HG03571 (cell line): ENCODE measurements at regions not wholly inside any gene's neighbourhood (a gene's known extent, or its start where the extent isn't known, plus 50 kb on each side); places are given as distances from the start of the nearest gene placed in this dataset.

Experiments used
- ATAC-seq: cut with Tn5 transposase; IDR thresholded peaks from one replicate; pipeline ENCODE4 v1.9.1; 2021; ENCODE audit not compliant: unreplicated experiment

DNA sequence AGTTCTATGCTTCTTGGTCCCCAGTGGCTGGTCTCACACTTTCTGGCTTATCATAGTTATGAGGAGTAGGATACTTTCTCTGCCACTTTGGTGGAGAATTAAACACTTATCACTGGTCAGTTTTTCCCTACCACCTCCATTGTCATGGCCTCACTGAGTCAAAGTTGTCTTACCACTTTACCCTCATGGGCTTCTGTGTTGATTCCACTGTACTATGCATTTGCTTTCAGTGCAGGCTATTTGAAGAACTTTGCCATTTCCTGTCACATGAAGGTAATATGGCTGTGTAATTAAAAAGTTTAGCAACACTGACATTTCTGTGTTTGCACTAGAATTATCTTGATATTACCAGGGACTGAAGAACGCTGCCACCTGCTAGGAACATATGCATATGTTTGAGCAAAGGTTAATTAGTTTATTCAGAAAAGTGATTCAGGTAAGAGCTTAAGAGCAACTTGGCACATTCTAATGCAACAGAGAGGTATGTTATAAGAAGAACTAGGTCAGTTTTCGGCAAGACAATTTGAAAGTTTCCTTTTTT, 377.3 kb downstream of the PDCD6IP start:
- no peak for ATAC-seq

DNA sequence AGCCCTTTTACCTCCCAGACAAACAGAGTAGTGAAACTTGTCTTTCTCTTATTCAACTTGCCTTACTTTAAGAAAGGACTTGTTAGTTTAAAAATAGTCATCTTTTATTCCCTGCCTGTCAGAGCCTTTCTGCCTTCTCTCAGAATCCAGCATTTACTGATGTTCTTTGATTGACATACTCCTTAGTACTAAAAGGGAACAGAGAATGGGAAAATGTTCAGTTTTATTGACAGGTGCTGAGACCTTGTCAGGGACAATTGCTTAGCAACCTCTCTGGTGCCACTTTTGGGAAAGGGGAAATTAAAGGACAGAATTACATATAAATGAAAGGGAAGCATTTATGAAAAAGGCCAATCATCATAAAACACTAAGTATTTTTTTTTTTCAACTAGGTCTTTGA, 378.3 kb downstream of the PDCD6IP start:
- no peak for ATAC-seq

DNA sequence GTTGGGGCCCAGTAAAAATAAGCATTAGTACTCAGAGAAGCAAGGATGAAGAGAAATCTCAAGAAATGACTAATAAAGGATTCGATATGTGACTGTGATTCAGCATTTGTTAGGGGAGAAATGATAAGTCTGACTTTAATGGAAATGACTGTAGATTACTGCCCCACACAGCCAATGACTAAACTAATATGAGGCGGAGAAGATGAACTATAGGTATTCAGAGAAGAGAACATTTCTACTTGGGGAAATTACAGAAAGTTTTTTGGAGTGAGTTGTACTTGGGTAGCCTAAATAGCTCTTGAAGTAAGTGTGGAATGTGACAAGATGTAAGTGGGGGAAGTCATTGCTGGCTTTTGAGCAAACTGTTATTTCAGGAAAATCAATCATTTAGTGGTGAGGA, 380.0 kb downstream of the PDCD6IP start:
- ATAC-seq: no peak

DNA sequence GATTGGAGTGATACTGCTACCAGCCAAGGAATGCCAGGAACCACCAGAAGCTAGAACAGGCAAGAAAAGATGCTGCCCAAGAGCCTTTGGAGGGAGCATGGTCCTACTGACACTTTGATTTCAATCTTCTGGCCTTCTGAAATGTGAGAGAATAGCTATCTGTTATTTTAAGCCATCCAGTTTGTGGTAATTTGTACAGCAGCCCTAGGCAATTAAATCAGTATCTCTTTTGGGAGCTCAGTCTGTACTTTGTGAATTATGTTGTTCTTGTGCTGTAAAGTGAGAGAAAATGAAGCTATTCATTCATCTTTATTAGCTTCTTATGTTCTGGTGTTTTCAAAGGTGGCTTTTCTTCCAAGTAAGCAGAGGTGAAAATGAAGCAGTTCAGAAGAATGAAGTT, 381.3 kb downstream of the PDCD6IP start:
- ATAC-seq: no peak

DNA sequence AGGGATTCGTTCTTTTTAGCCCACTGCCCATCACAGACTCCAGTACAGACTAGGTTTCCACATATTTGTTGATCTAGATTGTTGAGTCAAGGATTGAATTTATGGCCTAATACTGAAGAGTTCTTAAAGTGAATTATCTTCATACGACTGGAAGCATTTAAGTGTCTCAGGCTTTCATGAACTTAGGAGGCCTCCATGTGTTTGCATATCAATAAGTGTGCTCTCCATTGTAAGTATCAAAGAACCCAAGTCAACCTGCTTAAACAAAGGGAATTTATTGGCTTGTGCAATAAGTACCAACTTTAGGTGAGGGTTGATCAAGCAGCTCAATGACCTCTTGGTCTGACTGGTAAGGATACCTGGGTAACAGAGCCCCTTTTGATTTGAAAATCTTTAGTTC, 382.1 kb downstream of the PDCD6IP start:
- no peak for ATAC-seq

DNA sequence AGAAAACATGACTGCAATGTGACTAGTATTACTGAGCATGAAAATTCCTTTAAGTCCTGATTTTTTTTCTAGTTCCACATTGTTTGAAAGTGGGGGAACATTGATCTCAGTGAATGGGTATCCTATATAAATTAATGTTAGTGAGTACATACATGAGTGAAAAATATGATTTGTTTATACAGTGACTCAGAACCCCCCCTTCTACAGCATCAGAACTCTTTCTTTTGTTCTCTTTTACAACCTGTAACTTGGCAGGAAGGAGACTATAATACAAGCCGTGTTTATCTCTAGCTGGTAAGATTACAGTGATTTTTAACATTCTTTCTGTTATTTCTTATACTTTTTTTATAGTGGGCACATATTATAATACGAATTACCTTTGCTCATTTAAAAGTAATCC, 384.7 kb downstream of the PDCD6IP start:
- no peak for ATAC-seq

DNA sequence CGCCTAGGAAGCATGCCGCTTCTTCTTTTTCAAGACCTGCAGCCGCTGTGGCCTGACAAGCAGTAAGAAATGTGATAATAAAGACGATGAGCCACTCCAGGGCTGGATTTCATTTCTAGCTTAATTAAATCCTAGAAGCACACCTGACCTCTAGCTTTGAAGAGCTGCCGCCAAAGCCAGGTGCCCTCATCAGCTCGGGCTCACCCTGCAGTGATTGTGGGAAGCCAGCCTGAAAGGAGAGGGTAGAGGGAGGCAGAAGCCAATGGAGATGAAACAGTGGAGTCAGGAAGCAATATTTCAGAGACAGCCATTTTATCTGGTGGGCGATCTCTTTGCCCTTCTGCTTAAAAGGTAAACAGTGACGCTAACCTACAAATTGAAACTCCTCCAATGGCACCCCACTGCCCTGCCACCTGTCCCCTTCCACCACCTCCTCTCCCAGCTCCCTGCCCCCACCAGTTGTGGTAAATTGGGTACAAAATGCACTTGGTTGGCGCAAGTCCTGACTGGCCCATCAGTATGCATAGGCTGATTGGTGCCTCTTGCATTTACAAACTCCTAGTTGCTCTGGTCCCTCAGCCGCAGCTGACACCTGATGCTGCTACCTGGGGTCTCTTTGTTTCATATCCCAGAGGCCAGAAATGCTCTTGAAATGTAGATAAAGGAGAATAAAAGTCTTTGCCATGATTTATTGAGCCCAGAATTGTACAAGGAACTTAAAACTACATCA, 385.3 kb downstream of the PDCD6IP start:
- no peak for ATAC-seq

DNA sequence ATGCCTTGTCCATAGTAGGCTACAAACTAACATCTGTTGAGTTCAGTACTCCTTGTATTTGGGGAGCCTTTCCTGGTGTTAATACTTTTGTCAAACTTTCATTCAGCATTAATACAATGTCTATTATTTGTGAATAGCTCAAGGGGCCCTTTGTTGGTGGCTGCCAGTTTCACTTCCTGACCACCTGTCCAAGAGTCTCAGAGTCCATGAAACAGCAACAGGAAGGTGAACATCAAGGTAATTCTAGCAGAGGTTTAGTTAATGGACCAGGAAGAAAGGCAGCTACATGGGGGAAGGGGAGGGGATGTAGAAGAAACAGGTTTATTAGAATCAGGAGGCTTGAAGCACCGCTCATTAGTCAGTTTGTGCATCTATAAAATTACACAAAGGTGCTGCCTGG, 386.9 kb downstream of the PDCD6IP start:
- no peak for ATAC-seq

DNA sequence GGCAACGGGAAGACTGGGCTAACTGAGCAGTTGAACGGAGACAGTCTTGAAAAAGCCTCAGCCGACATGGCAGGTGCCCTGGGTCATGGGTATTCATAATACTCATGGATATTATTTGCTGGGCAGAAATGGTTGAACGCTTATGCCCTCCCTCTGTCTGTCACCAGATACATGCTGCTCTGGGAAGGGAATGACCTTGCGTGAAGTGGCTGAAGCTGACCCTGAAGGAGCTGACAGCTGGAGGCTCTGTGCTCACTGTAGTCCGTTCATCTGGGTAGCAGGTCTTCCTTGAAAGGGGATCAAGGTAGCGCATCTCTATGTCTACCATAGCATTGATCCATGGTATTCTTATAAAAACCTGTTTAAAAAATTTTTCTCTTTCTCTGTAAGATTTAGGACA, 390.7 kb downstream of the PDCD6IP start:
- ATAC-seq: no peak

DNA sequence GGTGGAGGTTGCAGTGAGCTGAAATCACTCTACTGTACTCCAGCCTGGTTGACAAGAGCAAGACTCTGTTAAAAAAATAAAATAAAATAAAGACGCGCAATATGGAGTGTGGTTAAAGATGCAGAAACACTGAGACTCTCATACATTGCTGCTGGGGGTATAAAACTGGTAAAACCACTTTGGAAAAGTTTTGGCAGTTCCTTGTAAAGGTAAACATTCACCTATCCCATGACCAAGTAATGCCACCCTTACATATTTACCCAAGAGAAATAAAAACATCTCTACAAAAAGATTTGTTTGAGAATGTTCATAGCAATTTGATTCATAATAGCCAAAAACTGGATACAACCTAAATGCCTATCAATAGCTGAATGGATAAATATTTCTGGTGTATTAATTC, 398.5 kb downstream of the PDCD6IP start:
- ATAC-seq: no peak

DNA sequence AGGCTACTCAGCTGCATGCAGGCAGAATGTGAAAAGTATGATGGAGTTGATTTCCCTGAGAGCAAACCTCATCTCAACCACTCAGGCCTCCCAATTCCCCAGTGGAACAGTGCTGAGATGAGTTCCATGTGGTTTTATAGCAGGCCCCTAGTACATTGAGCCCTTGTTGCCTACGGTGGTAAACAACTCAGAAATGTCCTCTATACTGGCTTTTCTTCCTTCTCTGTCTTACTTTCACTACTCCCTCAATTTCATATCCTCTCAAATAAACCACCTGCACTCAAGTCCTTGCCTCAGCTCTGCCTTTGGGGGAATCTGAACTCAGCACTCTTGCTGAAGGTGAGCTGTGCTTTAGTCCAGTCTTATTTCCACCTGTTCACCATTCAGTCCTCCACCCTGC, 399.9 kb downstream of the PDCD6IP start:
- ATAC-seq: no peak

DNA sequence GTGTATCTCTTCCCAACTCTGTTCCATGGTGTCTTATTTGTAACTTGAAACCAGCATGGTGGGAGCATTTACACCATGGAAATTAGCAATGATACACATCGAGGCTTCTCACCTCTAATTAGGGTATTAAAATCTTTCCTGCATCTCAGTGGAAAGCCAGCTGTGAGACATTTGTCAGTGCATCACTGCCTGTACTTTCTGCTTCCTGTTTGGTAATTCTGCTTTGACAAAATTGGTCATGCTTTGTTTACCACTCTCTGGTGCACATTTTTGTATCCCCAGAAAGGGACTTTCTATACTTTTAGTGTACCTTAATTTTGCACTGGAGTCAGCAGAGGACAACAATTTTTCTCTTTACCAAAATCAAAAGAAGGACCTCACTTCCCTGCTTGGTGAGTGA, 402.1 kb downstream of the PDCD6IP start:
- peak; percentile 81 for ATAC-seq

DNA sequence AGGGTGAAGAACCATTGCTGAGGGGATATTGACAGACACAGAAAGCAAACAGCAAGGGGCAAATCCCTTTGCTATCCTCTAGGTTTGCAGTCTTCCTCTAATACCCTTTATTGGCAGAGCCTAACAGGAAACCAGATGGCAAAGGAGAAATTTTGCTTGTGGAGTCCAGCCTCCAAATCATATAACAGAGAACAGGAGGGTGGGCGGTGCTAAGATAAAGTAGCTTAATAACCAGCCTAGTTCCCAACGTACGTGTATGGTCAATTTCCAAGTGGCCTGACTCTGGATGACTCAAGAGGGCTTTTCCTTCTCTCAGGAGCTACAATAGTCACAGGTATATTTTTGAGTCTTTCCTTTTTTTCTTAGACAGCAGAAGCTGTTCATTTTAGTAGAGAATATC, 404.5 kb downstream of the PDCD6IP start:
- no peak for ATAC-seq

DNA sequence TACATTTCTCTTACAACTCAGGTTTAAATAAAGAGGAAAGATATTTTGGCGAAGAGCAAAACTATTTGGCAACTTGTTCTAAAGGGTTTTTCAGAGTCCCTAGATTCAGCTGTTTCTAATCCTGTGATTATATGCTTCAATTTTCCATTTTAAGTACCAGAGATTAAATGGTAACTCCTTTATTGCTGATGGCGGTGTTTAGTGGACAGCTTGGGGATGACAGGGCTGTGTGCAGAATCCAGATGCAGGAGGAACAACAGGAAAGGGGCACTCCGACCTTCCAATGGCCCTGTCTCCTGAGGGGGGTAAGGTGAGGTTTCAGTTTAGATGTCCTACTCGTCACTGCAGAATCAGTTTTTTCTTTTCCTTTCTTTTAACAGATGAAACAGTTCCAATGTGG, 405.0 kb downstream of the PDCD6IP start:
- no peak for ATAC-seq

DNA sequence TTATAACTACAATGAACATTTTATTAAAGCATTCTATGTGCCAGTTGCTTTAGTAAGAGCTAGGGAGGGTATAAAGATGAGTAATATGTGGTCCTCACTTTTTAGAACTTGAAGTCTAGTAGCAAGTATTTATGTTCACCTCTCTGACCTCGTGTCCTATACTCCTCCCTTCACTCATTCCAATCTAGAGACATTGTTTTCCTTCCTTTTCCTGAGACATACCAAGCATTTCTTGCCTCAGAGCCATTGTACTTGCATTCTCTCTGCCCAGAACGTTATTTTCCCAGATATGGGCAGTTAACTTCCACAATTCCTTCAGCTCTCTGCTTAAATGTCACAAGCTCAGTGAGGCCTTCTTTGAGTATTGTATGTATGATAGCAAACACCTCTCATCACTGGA, 408.6 kb downstream of the PDCD6IP start:
- ATAC-seq: no peak

DNA sequence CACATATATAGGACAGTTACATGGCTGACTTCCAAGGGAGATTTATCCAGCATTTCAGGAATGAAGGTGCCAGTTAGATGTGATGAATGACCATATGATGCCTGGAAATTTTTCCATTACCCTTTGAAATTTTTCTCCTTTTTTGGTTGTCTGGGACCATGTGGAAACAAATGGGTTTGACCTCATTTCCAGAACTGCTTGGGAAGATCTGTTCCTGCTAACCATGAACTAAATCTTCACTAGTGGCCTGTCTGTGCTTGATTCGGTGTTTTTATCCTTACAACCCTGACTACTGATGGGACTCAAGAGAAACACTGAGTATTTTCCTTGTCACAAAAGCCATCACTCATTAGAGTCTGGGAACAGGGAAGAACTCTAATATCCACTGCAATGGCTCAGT, 409.4 kb downstream of the PDCD6IP start:
- ATAC-seq: no peak

DNA sequence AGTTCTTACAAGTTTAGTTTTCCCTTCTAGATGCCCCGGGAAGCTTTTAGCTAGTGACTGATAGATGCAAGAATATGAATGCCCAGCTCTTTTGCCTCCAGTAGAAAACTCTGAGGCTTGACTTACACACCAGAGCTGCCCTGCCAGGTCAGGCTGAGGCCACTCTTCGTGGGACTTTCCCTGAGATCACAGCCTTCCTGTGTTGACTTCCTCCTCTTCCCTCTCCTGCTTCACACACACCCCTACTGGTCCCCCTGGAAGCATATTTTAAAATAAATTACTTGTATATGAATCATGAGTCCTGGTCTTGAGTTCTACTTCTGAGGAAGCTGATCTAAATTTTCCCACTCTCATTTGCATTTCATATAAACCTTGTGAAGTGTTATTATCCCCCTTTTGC, 413.7 kb downstream of the PDCD6IP start:
- ATAC-seq: no peak

DNA sequence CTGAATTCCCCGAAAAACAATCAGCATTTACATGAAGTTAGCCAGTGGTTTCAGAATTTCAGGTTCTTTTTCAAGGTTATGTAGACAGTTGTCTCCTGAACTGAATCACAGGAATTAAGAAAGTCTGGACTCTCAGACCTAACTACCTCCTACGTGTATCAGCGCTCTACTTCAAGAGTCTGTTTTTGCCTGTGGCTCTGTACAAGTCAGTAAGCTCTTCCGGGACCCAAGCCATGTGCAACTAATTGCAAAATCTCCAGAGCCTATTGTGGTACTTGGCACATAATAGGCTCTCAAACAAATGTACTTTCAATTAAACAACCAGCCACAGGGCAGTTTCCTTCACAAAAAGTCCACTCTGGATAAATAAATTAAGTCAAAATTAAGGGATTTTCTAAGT, 414.2 kb downstream of the PDCD6IP start:
- ATAC-seq: no peak

DNA sequence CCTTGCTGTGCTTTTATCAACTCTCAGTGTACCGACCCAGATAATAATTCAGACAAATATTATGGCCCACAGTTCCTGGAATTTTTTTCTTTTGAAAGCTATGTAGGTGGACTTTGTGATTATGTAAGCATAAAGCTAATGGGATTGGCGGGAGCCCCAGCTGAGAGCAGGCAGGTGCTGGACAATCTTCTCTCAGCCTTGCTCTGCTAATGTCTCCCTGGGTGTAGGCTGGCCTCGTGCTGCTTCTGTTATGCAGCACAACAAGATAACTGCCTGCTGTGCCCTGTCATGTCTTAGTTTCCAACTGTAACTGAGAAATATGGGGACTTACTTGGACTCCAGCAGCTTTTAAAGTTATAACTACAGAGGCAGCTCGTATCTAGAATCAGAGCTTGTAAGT, 415.0 kb downstream of the PDCD6IP start:
- ATAC-seq: no peak

DNA sequence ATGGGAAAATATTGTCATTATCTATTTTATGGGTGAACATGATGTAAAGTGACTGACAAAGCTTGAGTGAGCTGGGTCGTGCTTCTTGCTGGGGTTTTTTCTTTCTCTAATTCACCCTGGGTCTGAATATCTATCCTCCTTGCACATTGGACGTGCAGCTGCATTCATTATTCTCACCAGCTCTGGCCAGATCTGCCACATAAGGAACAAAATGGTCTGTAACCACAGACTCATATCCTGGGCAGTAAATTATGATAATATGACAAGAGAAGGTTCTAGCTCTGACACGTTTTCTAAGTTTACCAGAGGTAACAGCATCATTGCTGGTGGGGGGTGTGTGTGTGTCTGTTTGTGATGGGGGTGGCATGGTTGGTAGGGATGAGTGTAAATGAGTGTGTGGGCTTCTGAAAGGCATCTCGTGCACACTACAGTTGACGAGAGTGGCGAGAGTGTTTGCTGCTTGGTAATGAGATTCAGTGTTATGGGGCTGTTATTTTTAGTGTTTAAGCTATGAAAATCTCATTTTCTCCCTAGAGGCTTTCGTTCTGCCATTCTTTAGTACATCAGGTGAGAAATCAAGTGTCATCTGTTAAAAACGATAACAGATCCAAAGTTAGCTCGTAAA, 418.4 kb downstream of the PDCD6IP start:
- no peak for ATAC-seq

DNA sequence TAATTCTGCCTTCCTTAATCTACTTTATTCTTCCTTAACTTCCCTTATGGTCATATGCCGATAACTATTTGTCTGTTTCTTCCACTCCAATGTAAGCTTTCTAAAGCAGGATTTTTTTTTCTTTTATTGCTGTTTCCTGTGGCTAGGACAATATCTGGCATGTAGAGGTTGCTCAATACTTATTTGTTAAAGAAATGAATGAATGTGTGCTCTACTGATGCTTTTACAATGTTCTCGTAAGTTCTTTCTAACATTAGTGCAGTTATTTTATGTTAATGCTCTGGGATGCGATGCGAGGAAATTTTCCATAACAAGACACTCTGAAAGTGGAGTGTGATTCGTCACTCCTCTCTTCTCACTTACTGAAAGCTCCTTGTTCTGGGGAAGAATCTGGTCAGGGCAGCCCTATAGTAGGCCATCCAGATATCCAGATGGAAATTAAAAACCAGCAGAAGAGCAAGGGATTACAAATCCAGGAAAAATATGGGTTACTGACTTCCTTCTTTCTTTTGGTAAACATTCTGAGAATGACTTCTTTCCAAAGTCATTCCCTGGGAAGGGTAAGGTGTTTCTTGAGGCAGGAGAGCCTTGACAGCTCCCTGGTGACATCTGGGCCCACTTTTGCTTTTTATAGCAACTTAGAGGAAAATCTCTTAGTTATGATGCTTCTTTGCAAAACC, 420.4 kb downstream of the PDCD6IP start:
- ATAC-seq: no peak

DNA sequence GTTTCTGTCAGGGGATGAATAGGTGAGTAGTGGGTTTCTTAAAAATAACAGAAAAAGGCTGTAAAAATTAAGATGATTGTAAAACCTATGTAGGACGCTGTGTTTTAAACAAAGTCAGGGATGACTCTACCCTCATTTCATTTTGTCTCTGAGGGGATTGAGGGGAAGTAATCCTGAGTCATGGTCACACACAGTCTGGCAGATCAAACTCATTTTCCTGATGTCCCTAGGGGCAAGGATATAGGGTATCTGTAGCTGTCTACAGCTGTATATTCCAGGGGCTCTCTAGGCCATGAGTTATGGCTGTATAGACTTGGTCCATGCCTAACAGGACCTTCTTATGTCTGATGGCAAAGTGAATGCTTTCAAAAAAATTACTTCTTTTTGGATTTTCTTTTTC, 421.1 kb downstream of the PDCD6IP start:
- no peak for ATAC-seq
